ENCODE measurements at regions not wholly inside any gene's neighbourhood (a gene's known extent, or its start where the extent isn't known, plus 50 kb on each side); places are given as distances from the start of the nearest gene placed in this dataset.

DNA sequence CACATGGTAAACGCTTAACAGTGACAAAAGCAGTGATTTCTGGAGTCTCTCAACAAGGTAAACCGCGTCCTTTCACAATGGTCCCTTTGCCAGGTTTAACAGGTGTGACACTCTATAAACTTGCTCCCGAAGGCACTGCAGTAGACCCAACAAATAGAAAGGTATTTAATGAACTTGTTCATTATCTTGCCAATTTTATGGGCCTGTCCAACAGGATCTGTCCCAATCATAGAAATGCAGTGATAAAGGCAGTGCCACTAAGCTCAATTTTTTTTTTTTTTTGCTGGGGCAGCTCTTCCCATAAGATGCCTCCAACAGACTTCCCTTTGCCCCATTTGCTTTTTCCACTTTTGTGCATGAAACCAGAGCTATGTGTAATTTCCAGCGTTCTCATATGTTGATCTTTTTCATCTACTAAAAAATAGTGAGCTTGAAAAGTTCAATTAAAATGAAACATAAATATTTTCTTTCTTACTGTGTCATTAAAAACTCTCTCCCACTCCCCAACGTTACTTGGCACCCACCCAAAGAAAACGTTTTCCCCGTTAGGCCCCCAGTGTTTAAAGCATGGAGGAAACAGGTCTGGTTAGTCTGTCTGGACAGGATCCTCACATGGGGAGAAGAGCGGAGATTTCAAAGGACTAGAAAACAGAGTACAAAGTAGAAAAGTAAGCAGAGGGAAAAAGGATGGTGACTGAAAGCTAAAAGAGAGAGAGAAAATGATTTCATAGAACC, 80.9 kb upstream of the SPATA31D4 start:
- TF ChIP-seq, protein P1, sequence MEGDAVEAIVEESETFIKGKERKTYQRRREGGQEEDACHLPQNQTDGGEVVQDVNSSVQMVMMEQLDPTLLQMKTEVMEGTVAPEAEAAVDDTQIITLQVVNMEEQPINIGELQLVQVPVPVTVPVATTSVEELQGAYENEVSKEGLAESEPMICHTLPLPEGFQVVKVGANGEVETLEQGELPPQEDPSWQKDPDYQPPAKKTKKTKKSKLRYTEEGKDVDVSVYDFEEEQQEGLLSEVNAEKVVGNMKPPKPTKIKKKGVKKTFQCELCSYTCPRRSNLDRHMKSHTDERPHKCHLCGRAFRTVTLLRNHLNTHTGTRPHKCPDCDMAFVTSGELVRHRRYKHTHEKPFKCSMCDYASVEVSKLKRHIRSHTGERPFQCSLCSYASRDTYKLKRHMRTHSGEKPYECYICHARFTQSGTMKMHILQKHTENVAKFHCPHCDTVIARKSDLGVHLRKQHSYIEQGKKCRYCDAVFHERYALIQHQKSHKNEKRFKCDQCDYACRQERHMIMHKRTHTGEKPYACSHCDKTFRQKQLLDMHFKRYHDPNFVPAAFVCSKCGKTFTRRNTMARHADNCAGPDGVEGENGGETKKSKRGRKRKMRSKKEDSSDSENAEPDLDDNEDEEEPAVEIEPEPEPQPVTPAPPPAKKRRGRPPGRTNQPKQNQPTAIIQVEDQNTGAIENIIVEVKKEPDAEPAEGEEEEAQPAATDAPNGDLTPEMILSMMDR (IDR thresholded peaks at IDR 0.05; ENCODE audit: borderline replicate concordance, extremely low read depth, insufficient read depth): no peak
- peaks cover 0 to 3% (median 2%) of the 10 kb centered on the region in 3 donors for H3K4me1 ChIP-seq (ENCODE audit: control insufficient read depth in 2 of 3, insufficient read depth in 2 of 3, low read depth in 1 of 3, low read length in 3 of 3)
- DNase-seq (no peak), FAIRE-seq (no peak)
- intact Hi-C loops (cut with DNase I): no loop called here
- H3K9me3 ChIP-seq (ENCODE audit: control insufficient read depth in 2 of 3, insufficient read depth in 1 of 3, low read length in 3 of 3): no peaks in the 10 kb centered on the region
- H3K36me3 ChIP-seq (ENCODE audit: control insufficient read depth in 2 of 3, insufficient read depth in 3 of 3, low read length in 3 of 3): no peaks in the 10 kb centered on the region
- H3K27ac ChIP-seq (ENCODE audit: low read depth in 2 of 2, low read length in 2 of 2): no peak overlapping the region
- H3K27me3 ChIP-seq (ENCODE audit: control insufficient read depth, insufficient read depth, low read length): no peaks in the 10 kb centered on the region
- no peak overlapping the region for H3K4me3 ChIP-seq (ENCODE audit: low read length in 3 of 3)
- no peak overlapping the region for H3K9ac ChIP-seq (ENCODE audit: low read length in 3 of 3)

DNA sequence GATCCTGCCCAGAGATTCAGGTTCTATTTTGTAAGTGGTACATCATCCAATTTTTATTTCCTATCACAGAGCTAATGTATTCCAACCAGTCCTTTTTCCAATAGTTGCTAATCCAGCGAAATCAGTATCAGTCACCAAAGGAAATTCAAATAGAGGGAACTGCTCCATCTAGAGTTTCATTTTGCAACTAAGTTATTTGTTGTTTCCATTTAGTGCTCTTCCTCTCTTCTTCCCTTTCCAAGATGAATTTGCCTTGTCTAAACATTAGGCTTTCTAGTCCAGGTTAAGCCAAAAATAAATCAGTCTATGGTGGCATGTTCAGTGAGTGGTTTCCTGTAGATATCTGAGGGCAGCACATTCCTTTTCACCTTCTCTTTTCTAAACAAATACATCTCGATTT, 79.8 kb upstream of the SPATA31D4 start:
- intact Hi-C loops (cut with DNase I): no loop called here
- no peaks in the 10 kb centered on the region for H3K36me3 ChIP-seq (ENCODE audit: control insufficient read depth in 2 of 3, insufficient read depth in 3 of 3, low read length in 3 of 3)
- H3K9me3 ChIP-seq (ENCODE audit: control insufficient read depth in 2 of 3, insufficient read depth in 1 of 3, low read length in 3 of 3): no peaks in the 10 kb centered on the region
- H3K4me3 ChIP-seq (ENCODE audit: low read length in 3 of 3): no peak overlapping the region
- FAIRE-seq (peak; percentile 70), DNase-seq (peak in 2 of 5 donors; percentile 65 to 76)
- no peak overlapping the region for H3K9ac ChIP-seq (ENCODE audit: low read length in 3 of 3)
- peaks cover 0 to 3% (median 2%) of the 10 kb centered on the region in 3 donors for H3K4me1 ChIP-seq (ENCODE audit: control insufficient read depth in 2 of 3, insufficient read depth in 2 of 3, low read depth in 1 of 3, low read length in 3 of 3)
- H3K27me3 ChIP-seq (ENCODE audit: control insufficient read depth, insufficient read depth, low read length): no peaks in the 10 kb centered on the region
- TF ChIP-seq, protein P1 (IDR thresholded peaks at IDR 0.05; ENCODE audit: borderline replicate concordance, extremely low read depth, insufficient read depth): peak; percentile 28
- no peak overlapping the region for H3K27ac ChIP-seq (ENCODE audit: low read depth in 2 of 2, low read length in 2 of 2)

DNA sequence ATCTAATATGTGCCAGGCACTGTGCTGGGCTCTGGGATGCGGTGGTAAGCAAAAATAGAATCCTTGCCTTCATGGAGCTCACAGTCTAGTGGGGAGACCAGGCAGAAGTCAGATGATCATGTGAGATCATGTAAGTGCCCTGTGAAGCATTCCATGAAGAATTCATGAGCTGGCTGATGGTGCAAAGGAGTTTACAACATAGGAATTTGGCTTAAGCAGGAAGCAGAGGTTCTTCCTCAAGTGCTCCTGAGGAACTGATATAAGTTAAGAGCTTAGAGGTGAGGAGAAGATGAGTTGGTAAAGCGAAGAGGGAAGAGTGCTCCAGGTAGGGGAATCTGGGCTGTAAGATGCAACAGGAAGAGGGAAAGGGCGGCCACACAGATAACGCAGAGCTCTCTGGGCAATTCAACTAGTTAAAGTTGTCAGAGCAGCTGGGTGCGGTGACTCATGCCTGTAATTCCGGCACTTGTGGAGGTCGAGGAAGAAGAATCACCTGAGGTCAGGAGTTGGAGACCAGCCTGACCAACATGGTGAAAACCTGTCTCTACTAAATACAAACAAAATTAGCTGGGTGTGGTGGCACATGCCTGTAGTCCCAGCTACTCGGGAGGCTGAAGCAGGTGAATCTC, 78.5 kb upstream of the SPATA31D4 start:
- Histone ChIP-seq H3K27ac (ENCODE audit: low read depth in 2 of 2, low read length in 2 of 2) (no peak overlapping the region), H3K9ac (ENCODE audit: low read length in 3 of 3) (no peak overlapping the region), H3K36me3 (ENCODE audit: control insufficient read depth in 2 of 3, insufficient read depth in 3 of 3, low read length in 3 of 3) (no peaks in the 10 kb centered on the region), H3K4me1 (ENCODE audit: control insufficient read depth in 2 of 3, insufficient read depth in 2 of 3, low read depth in 1 of 3, low read length in 3 of 3) (peaks cover 0 to 3% (median 2%) of the 10 kb centered on the region in 3 donors), H3K4me3 (ENCODE audit: low read length in 3 of 3) (no peak overlapping the region), H3K9me3 (ENCODE audit: control insufficient read depth in 2 of 3, insufficient read depth in 1 of 3, low read length in 3 of 3) (no peaks in the 10 kb centered on the region), H3K27me3 (ENCODE audit: control insufficient read depth, insufficient read depth, low read length) (no peaks in the 10 kb centered on the region)
- no peak for FAIRE-seq
- intact Hi-C loops (cut with DNase I): no loop called here
- no peak for DNase-seq
- TF ChIP-seq, protein P1 (IDR thresholded peaks at IDR 0.05; ENCODE audit: borderline replicate concordance, extremely low read depth, insufficient read depth): no peak
